ENCODE measurements at regions not wholly inside any gene's neighbourhood (a gene's known extent, or its start where the extent isn't known, plus 50 kb on each side); places are given as distances from the start of the nearest gene placed in this dataset.

- Histone ChIP-seq H3K4me3 (ENCODE audit: low read length, poor library complexity, severe bottlenecking) (no peak overlapping the region), H3K4me2 (ENCODE audit: low read depth, low read length, poor library complexity, severe bottlenecking) (no peak overlapping the region), H3K36me3 (ENCODE audit: insufficient read depth, low read length) (no peaks in the 10 kb centered on the region), H3K79me2 (ENCODE audit: insufficient read depth, low read length) (no peaks in the 10 kb centered on the region), H2AFZ (ENCODE audit: low read length) (no peak overlapping the region), H3K9ac (ENCODE audit: low read depth, low read length, poor library complexity, severe bottlenecking) (no peak overlapping the region), H3F3A (ENCODE audit: low read depth) (no peaks in the 10 kb centered on the region), H3K9me3 (ENCODE audit: insufficient read depth, low read depth, low read length) (no peaks in the 10 kb centered on the region), H3K4me1 (ENCODE audit: insufficient read depth, low read length, poor library complexity, severe bottlenecking) (no peaks in the 10 kb centered on the region), H4K20me1 (ENCODE audit: insufficient read depth, low read length, poor library complexity, severe bottlenecking) (no peaks in the 10 kb centered on the region), H3K27me3 (ENCODE audit: insufficient read depth, low read length, poor library complexity, severe bottlenecking) (no peaks in the 10 kb centered on the region), H3K9me2 (replicated peaks; ENCODE audit: low read depth, low read length) (no peaks in the 10 kb centered on the region)
- TF ChIP-seq, protein P1, sequence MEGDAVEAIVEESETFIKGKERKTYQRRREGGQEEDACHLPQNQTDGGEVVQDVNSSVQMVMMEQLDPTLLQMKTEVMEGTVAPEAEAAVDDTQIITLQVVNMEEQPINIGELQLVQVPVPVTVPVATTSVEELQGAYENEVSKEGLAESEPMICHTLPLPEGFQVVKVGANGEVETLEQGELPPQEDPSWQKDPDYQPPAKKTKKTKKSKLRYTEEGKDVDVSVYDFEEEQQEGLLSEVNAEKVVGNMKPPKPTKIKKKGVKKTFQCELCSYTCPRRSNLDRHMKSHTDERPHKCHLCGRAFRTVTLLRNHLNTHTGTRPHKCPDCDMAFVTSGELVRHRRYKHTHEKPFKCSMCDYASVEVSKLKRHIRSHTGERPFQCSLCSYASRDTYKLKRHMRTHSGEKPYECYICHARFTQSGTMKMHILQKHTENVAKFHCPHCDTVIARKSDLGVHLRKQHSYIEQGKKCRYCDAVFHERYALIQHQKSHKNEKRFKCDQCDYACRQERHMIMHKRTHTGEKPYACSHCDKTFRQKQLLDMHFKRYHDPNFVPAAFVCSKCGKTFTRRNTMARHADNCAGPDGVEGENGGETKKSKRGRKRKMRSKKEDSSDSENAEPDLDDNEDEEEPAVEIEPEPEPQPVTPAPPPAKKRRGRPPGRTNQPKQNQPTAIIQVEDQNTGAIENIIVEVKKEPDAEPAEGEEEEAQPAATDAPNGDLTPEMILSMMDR (conservative IDR thresholded peaks at IDR 0.05; ENCODE audit: low read length), result no peak
- TF ChIP-seq EZH2phosphoT487 (IDR thresholded peaks at IDR 0.05; ENCODE audit: borderline replicate concordance), result no peak
Measured at GRCh38 chr5:56490971-56491468, 257.9 kb upstream of the ANKRD55 start.

- Histone ChIP-seq H2AFZ (ENCODE audit: low read length) (no peak overlapping the region), H3F3A (ENCODE audit: low read depth) (no peaks in the 10 kb centered on the region), H3K9ac (ENCODE audit: low read depth, low read length, poor library complexity, severe bottlenecking) (no peak overlapping the region), H3K9me2 (replicated peaks; ENCODE audit: low read depth, low read length) (no peaks in the 10 kb centered on the region), H3K4me3 (ENCODE audit: low read length, poor library complexity, severe bottlenecking) (no peak overlapping the region), H3K4me2 (ENCODE audit: low read depth, low read length, poor library complexity, severe bottlenecking) (no peak overlapping the region), H3K36me3 (ENCODE audit: insufficient read depth, low read length) (no peaks in the 10 kb centered on the region), H3K27me3 (ENCODE audit: insufficient read depth, low read length, poor library complexity, severe bottlenecking) (no peaks in the 10 kb centered on the region), H3K9me3 (ENCODE audit: insufficient read depth, low read depth, low read length) (no peaks in the 10 kb centered on the region), H3K79me2 (ENCODE audit: insufficient read depth, low read length) (no peaks in the 10 kb centered on the region), H3K4me1 (ENCODE audit: insufficient read depth, low read length, poor library complexity, severe bottlenecking) (no peaks in the 10 kb centered on the region), H4K20me1 (ENCODE audit: insufficient read depth, low read length, poor library complexity, severe bottlenecking) (no peaks in the 10 kb centered on the region)
- TF ChIP-seq EZH2phosphoT487 (IDR thresholded peaks at IDR 0.05; ENCODE audit: borderline replicate concordance), result no peak
- TF ChIP-seq, protein P1 (conservative IDR thresholded peaks at IDR 0.05; ENCODE audit: low read length), result no peak
Measured at GRCh38 chr5:56489272-56489671, 256.1 kb upstream of the ANKRD55 start.

DNA sequence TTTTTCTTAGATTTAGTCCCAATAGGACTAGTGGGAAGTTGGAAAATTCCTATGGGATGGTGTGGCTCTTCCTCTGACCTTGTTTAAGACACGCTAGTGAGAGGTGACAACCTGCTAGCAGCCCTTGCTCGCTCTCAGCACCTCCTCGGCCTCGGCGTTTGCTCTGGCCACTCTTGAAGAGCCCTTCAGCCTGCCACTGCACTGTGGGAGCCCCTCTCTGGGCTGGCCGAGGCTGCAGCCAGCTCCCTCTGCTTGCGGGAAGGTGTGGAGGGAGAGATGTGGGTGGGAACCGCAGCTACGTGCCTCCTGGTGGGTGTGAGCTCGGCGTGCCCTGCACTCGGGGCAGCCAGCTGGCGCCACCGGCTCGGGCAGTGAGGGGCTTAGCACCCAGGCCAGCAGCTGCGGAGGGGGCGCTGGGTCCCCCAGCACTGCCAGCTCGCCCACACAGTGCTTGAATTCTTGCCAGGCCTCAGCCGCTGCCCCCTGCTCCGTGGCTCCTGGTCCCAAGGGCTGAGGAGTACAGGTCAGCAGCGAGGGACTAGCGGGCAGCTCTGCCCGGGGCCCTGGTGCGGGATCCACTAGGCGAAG, 254.5 kb upstream of the ANKRD55 start:
- Histone ChIP-seq H3K36me3 (ENCODE audit: insufficient read depth, low read length) (no peaks in the 10 kb centered on the region), H3K4me1 (ENCODE audit: insufficient read depth, low read length, poor library complexity, severe bottlenecking) (no peaks in the 10 kb centered on the region), H3K9ac (ENCODE audit: low read depth, low read length, poor library complexity, severe bottlenecking) (no peak overlapping the region), H3K27me3 (ENCODE audit: insufficient read depth, low read length, poor library complexity, severe bottlenecking) (no peaks in the 10 kb centered on the region), H3K4me2 (ENCODE audit: low read depth, low read length, poor library complexity, severe bottlenecking) (no peak overlapping the region), H3K9me3 (ENCODE audit: insufficient read depth, low read depth, low read length) (no peaks in the 10 kb centered on the region), H3K4me3 (ENCODE audit: low read length, poor library complexity, severe bottlenecking) (no peak overlapping the region), H3K9me2 (replicated peaks; ENCODE audit: low read depth, low read length) (no peaks in the 10 kb centered on the region), H2AFZ (ENCODE audit: low read length) (no peak overlapping the region), H3K79me2 (ENCODE audit: insufficient read depth, low read length) (no peaks in the 10 kb centered on the region), H3F3A (ENCODE audit: low read depth) (no peaks in the 10 kb centered on the region), H4K20me1 (ENCODE audit: insufficient read depth, low read length, poor library complexity, severe bottlenecking) (no peaks in the 10 kb centered on the region)
- no peak for TF ChIP-seq EZH2phosphoT487 (IDR thresholded peaks at IDR 0.05; ENCODE audit: borderline replicate concordance)
- TF ChIP-seq, protein P1 (conservative IDR thresholded peaks at IDR 0.05; ENCODE audit: low read length), result no peak

Data from Loucy (cell line).